HCT116 (cell line): ENCODE measurements at regions not wholly inside any gene's neighbourhood (a gene's known extent, or its start where the extent isn't known, plus 50 kb on each side); places are given as distances from the start of the nearest gene placed in this dataset.

ENCODE experiments used
- ATAC-seq: fragments of 200-7000 bp; cut with Tn5 transposase; 2 replicates; pipeline ENCODE4 v1.9.1; 2020; ENCODE audit warnings: mild to moderate bottlenecking, moderate library complexity
- BruUV-seq: library from RNA; stranded (reverse); fragments of 400-500 nt; replicated peaks from 2 replicates; lab custom pipeline; 2021; lab: Mats Ljungman, UMichigan
- CTCF ChIA-PET: fragments of 300-600 bp; sonication (Branson Sonifier 250); formaldehyde crosslinking; loops from one replicate; lab custom pipeline; 2021; ENCODE audit warnings: antibody characterized with exemption; lab: Charles Lee
- POLR2A ChIA-PET: fragments of 300-600, 350-600 bp; sonication (Branson Sonifier 250); formaldehyde crosslinking; loops from one replicate; lab custom pipeline; 2021; ENCODE audit warnings: antibody characterized with exemption; lab: Charles Lee
- RAD21 ChIA-PET, 2 experiments: fragments of 300-600 bp; sonication (Branson Sonifier 250); formaldehyde crosslinking; loops; one replicate each; lab custom pipeline; 2023; ENCODE audit warnings: low total read pairs in 2 of 2; ENCODE audit not compliant: uncharacterized antibody in 2 of 2, unreplicated experiment in 2 of 2, low non-redundant PET in 1 of 2; lab: Charles Lee
- DNase-seq: peaks from one replicate; pipeline ENCODE4 v3.0.0-alpha.2; 2010; ENCODE audit warnings: low read depth, low spot score
- H2AFZ ChIP-seq: fragments of 200-600 bp; shearing (Covaris generic), sonication (generic); 2 replicates; pipeline ENCODE4 v1.6.1; 2017; ENCODE audit warnings: low read depth, mixed run types, mixed read lengths, antibody characterized with exemption, low read length; ENCODE audit not compliant: poor library complexity, severe bottlenecking
- H3K27ac ChIP-seq: 2 replicates; pipeline ENCODE4 v1.5.1; 2012; ENCODE audit warnings: low read depth, low read length
- H3K27me3 ChIP-seq: fragments of 200-600 bp; sonication (generic); 2 replicates; pipeline ENCODE4 v1.6.1; 2016; ENCODE audit warnings: mixed run types, low read length, mixed read lengths; ENCODE audit not compliant: insufficient read depth
- H3K36me3 ChIP-seq, 2 experiments: fragments of 200-500 bp in 1 of 2; fragments of 200-600 bp in 1 of 2; sonication (Bioruptor generic) in 1 of 2; sonication (generic) in 1 of 2; 2 replicates each; pipeline versions ENCODE4 v1.5.1 to v1.6.1; 2014 to 2016; ENCODE audit warnings: low read length in 2 of 2, inconsistent platforms in 1 of 2, mixed read lengths in 1 of 2, mixed run types in 1 of 2; ENCODE audit not compliant: insufficient read depth in 2 of 2, control insufficient read depth in 1 of 2
- H3K4me1 ChIP-seq, 2 experiments: fragments of 200-600 bp in 1 of 2; sonication (generic) in 1 of 2; 2 replicates each; pipeline versions ENCODE4 v1.5.1 to v1.6.1; 2012 to 2017; ENCODE audit warnings: low read length in 2 of 2, inconsistent platforms in 1 of 2, mild to moderate bottlenecking in 1 of 2, mixed read lengths in 1 of 2, mixed run types in 1 of 2, moderate library complexity in 1 of 2; ENCODE audit not compliant: insufficient read depth in 2 of 2, control insufficient read depth in 1 of 2
- H3K4me2 ChIP-seq: fragments of 200-600 bp; sonication (generic); 2 replicates; pipeline ENCODE4 v1.6.1; 2017; ENCODE audit warnings: mixed run types, low read length, mixed read lengths
- H3K4me3 ChIP-seq, 2 experiments: fragments of 200-600 bp in 1 of 2; sonication (generic) in 1 of 2; replicated peaks in 1 of 2; 2 replicates each; pipeline ENCODE4 v1.5.1; 2011 to 2016; ENCODE audit warnings: low read length in 2 of 2, control low read depth in 1 of 2, low read depth in 1 of 2, mild to moderate bottlenecking in 1 of 2, mixed read lengths in 1 of 2, mixed run types in 1 of 2
- H3K79me2 ChIP-seq: fragments of 200-600 bp; sonication (generic); 2 replicates; pipeline ENCODE4 v1.6.1; 2017; ENCODE audit warnings: mild to moderate bottlenecking, mixed run types, low read length, moderate library complexity, mixed read lengths; ENCODE audit not compliant: insufficient read depth
- H3K9ac ChIP-seq: fragments of 200-600 bp; sonication (generic); 2 replicates; pipeline ENCODE4 v1.6.1; 2016; ENCODE audit warnings: low read length, mixed read lengths
- H3K9me2 ChIP-seq: fragments of 200-600 bp; sonication (generic), shearing (Covaris generic); 2 replicates; pipeline ENCODE4 v1.6.1; 2017; ENCODE audit warnings: mixed run types, mild to moderate bottlenecking, moderate library complexity; ENCODE audit not compliant: insufficient read depth
- H3K9me3 ChIP-seq, 2 experiments: fragments of 200-500 bp in 1 of 2; fragments of 200-600 bp in 1 of 2; sonication (Bioruptor generic) in 1 of 2; sonication (generic) in 1 of 2; 2 replicates each; pipeline ENCODE4 v1.6.1; 2014 to 2017; ENCODE audit warnings: low read length in 2 of 2, mixed read lengths in 2 of 2, inconsistent platforms in 1 of 2, low read depth in 1 of 2, mild to moderate bottlenecking in 1 of 2, mixed run types in 1 of 2, moderate library complexity in 1 of 2; ENCODE audit not compliant: control insufficient read depth in 1 of 2, insufficient read depth in 1 of 2
- H4K20me1 ChIP-seq: fragments of 200-600 bp; sonication (generic), shearing (Covaris generic); 2 replicates; pipeline ENCODE4 v1.6.1; 2017; ENCODE audit warnings: mixed run types, mild to moderate bottlenecking, moderate library complexity; ENCODE audit not compliant: insufficient read depth
- ATF3 ChIP-seq: IDR thresholded peaks from 2 replicates; pipeline ENCODE4 v1.6.1; 2012
- CBX3 ChIP-seq: IDR thresholded peaks from 2 replicates; pipeline ENCODE4 v1.6.1; 2012; ENCODE audit warnings: low read depth
- CEBPB ChIP-seq: IDR thresholded peaks from 2 replicates; pipeline ENCODE4 v1.6.1; 2012; ENCODE audit warnings: low read depth
- EZH2 ChIP-seq: fragments of 200-600 bp; sonication (generic); IDR thresholded peaks from 2 replicates; pipeline ENCODE4 v1.6.1; 2017; ENCODE audit warnings: antibody characterized with exemption, mixed run types
- POLR2A ChIP-seq: IDR thresholded peaks from 2 replicates; pipeline ENCODE4 v1.7.0; 2011; ENCODE audit warnings: borderline replicate concordance; ENCODE audit not compliant: insufficient read depth, insufficient read length; ENCODE audit errors: extremely low read depth
- RAD21 ChIP-seq: IDR thresholded peaks from 2 replicates; pipeline ENCODE4 v1.6.1; 2012; ENCODE audit warnings: low read depth, mild to moderate bottlenecking
- SIN3A ChIP-seq: IDR thresholded peaks from 2 replicates; pipeline ENCODE4 v1.6.1; 2012; ENCODE audit warnings: low read depth
- SRF ChIP-seq: IDR thresholded peaks from 2 replicates; pipeline ENCODE4 v1.6.1; 2012; ENCODE audit warnings: low read depth
- ZBTB33 ChIP-seq: IDR thresholded peaks from 2 replicates; pipeline ENCODE4 v1.6.1; 2011; ENCODE audit warnings: mild to moderate bottlenecking, low read length, moderate library complexity; ENCODE audit not compliant: insufficient replicate concordance; ENCODE audit errors: extremely low read depth
- ZFX ChIP-seq: fragments of 450-650 bp; IDR thresholded peaks from 2 replicates; pipeline ENCODE4 v1.6.1; 2017
- intact Hi-C: fragments of 100-400 bp; cut with micrococcal nuclease; formaldehyde crosslinking; loops from 2 replicates; pipeline ENCODE4 v1.10.0; 2022
- TF ChIP-seq, protein P1 (sequence below), 3 experiments: fragments of 200-600 bp in 1 of 3; sonication (generic) in 1 of 3; IDR thresholded peaks in 2 of 3; conservative IDR thresholded peaks in 1 of 3; 2 replicates each; pipeline ENCODE4 v1.5.1; 2012 to 2017; ENCODE audit warnings: low read depth in 2 of 3, low read length in 2 of 3, antibody characterized with exemption in 1 of 3, borderline replicate concordance in 1 of 3, control low read depth in 1 of 3, mild to moderate bottlenecking in 1 of 3, mixed read lengths in 1 of 3, mixed run types in 1 of 3, moderate library complexity in 1 of 3; ENCODE audit not compliant: insufficient read depth in 1 of 3

GRCh38 chr2:128510701-128511397 is 192.2 kb upstream of the HS6ST1 start:
- Histone ChIP-seq H4K20me1 (no peaks in the 10 kb centered on the region), H3K79me2 (no peaks in the 10 kb centered on the region), H3K9me3 (0 out of 4 replicates have a peak, but pooled peaks cover 0 to 3% of the 10 kb centered on the region in 2 experiments), H3K9ac (no peak overlapping the region), H3K27ac (no peak overlapping the region), H3K36me3 (no peaks in the 10 kb centered on the region), H3K4me1 (no peaks in the 10 kb centered on the region), H3K4me3 (no peak overlapping the region), H2AFZ (no peak overlapping the region), H3K4me2 (no peak overlapping the region), H3K9me2 (no peaks in the 10 kb centered on the region), H3K27me3 (no peaks in the 10 kb centered on the region)
- RAD21 ChIA-PET, result no interaction called here
- POLR2A ChIA-PET, result no interaction called here
- no peak for TF ChIP-seq SRF
- BruUV-seq, result no TSS peak
- DNase-seq, result no peak
- CTCF ChIA-PET, result no interaction called here
- ATAC-seq, result no peak
- intact Hi-C loops, result no loop called here

DNA sequence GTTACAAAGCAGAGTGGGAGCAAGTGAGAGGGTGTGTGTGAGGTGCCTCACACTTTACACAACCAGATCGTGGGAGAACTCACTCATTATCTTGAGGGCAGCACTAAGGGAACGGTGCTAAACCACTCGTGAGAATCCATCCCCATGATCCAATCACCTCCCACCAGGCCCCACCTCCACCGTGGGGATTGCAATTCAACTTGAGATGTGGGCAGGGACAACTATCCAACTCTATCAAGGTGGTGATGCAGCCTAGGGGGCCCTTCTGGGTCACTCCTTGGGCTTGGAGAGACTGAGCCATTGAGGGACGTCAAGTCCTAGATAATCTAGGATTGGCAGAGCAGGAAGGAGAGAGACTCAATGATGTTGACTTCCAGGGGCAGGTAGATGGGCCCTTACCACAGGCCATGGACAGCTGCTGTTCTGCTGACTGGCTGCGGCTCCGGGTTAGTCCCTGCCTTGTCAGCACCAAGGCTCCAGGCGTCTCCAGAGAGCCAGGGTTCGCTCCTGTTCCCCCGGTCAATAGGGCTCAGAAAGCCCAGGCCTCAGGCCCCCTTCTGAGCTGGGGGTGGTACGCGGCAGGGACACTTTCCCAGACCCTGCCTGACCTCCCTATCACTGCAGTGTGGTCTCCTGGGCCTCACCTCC is 193.2 kb upstream of the HS6ST1 start:
- no TSS peak for BruUV-seq
- intact Hi-C loops, result no loop called here
- H3K9me3 ChIP-seq, result 0 out of 4 replicates have a peak, but pooled peaks cover 0 to 3% of the 10 kb centered on the region in 2 experiments
- POLR2A ChIA-PET, result no interaction called here
- no peak for DNase-seq
- no peak overlapping the region for H2AFZ ChIP-seq
- H3K36me3 ChIP-seq, result no peaks in the 10 kb centered on the region
- H3K27ac ChIP-seq, result no peak overlapping the region
- H4K20me1 ChIP-seq, result no peaks in the 10 kb centered on the region
- no peak overlapping the region for H3K4me3 ChIP-seq
- no peak for ATAC-seq
- H3K4me2 ChIP-seq, result no peak overlapping the region
- TF ChIP-seq CEBPB, result no peak
- TF ChIP-seq ZFX, result no peak
- TF ChIP-seq RAD21, result no peak
- no peak for TF ChIP-seq ZBTB33
- TF ChIP-seq, protein P1, sequence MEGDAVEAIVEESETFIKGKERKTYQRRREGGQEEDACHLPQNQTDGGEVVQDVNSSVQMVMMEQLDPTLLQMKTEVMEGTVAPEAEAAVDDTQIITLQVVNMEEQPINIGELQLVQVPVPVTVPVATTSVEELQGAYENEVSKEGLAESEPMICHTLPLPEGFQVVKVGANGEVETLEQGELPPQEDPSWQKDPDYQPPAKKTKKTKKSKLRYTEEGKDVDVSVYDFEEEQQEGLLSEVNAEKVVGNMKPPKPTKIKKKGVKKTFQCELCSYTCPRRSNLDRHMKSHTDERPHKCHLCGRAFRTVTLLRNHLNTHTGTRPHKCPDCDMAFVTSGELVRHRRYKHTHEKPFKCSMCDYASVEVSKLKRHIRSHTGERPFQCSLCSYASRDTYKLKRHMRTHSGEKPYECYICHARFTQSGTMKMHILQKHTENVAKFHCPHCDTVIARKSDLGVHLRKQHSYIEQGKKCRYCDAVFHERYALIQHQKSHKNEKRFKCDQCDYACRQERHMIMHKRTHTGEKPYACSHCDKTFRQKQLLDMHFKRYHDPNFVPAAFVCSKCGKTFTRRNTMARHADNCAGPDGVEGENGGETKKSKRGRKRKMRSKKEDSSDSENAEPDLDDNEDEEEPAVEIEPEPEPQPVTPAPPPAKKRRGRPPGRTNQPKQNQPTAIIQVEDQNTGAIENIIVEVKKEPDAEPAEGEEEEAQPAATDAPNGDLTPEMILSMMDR (IDR thresholded peaks at IDR 0.05 in 2 of 3, conservative IDR thresholded peaks at IDR 0.05 in 1 of 3; ENCODE audit: borderline replicate concordance in 1 of 3, insufficient read depth in 1 of 3, low read depth in 2 of 3, low read length in 2 of 3), result no peak
- no peak for TF ChIP-seq CBX3
- TF ChIP-seq ATF3, result no peak
- TF ChIP-seq EZH2, result no peak
- no peak for TF ChIP-seq SIN3A
- TF ChIP-seq POLR2A, result no peak
- H3K27me3 ChIP-seq, result no peaks in the 10 kb centered on the region
- H3K9me2 ChIP-seq, result no peaks in the 10 kb centered on the region
- RAD21 ChIA-PET, result no interaction called here
- CTCF ChIA-PET, result no interaction called here
- H3K4me1 ChIP-seq, result no peaks in the 10 kb centered on the region
- no peak overlapping the region for H3K9ac ChIP-seq
- H3K79me2 ChIP-seq, result no peaks in the 10 kb centered on the region
